Brain microvascular endothelial cell (primary cell): ENCODE measurements at regions not wholly inside any gene's neighbourhood (a gene's known extent, or its start where the extent isn't known, plus 50 kb on each side); places are given as distances from the start of the nearest gene placed in this dataset.
"Not testable (repeated sequence)": the region's sequence is repeated elsewhere in the genome, so short reads cannot be mapped to it uniquely, and the experiment has no call there.

Experiments
- DNase-seq: peaks from one replicate; pipeline ENCODE4 v3.0.0-alpha.2; 2020
- H3K27ac ChIP-seq: fragments of 250-450 bp; sonication (Bioruptor Pico); 2 replicates; pipeline ENCODE4 v1.5.1; 2020; ENCODE audit warnings: mild to moderate bottlenecking, moderate library complexity
- H3K27me3 ChIP-seq: fragments of 250-450 bp; sonication (Bioruptor Pico); replicated peaks from 2 replicates; pipeline ENCODE4 v1.5.1; 2020; ENCODE audit warnings: mild to moderate bottlenecking
- H3K36me3 ChIP-seq: fragments of 250-450 bp; sonication (Bioruptor Pico); replicated peaks from 2 replicates; pipeline ENCODE4 v1.5.1; 2020; ENCODE audit warnings: mild to moderate bottlenecking
- H3K4me3 ChIP-seq: 2 replicates; pipeline ENCODE4 v1.5.1; 2011; ENCODE audit warnings: low read depth, mild to moderate bottlenecking, control low read depth, low read length, moderate library complexity
- in situ Hi-C: cut with HindIII; loops from 2 replicates; pipeline ENCODE4 v1.10.0; 2017; ENCODE audit warnings: low sequenced_read_pairs, low pct_ligation_motif_present
- TF ChIP-seq, protein P1 (sequence below): IDR thresholded peaks from 2 replicates; pipeline ENCODE4 v1.5.1; 2011; ENCODE audit warnings: low read depth, mild to moderate bottlenecking, moderate library complexity, low read length, control low read depth, inconsistent platforms; ENCODE audit errors: missing control alignments

DNA sequence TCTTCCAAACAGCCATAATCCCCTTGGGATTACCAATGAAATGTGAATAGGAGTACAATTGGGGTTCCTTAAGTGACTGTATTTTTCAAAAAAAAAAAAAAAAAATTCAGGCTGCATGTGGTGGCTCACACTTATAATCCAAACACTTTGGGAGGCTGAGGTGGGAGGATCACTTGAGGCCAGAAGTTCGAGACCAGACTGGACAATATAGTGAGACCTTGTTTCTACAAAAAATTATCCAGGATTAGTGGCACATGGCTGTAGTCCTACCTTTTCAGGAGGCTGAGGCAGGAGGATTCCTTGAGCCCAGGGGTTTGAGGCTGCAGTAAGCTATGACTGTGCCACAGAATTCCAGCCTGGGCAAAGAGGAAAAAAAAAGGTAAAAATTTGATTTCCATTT is 189.6 kb upstream of the GATA6 start:
- Histone ChIP-seq H3K36me3 (no peaks in the 10 kb centered on the region), H3K4me3 (no peak overlapping the region), H3K27ac (no peak overlapping the region), H3K27me3 (no peaks in the 10 kb centered on the region)
- DNase-seq, result no peak
- in situ Hi-C loops, result no loop called here
- TF ChIP-seq, protein P1, sequence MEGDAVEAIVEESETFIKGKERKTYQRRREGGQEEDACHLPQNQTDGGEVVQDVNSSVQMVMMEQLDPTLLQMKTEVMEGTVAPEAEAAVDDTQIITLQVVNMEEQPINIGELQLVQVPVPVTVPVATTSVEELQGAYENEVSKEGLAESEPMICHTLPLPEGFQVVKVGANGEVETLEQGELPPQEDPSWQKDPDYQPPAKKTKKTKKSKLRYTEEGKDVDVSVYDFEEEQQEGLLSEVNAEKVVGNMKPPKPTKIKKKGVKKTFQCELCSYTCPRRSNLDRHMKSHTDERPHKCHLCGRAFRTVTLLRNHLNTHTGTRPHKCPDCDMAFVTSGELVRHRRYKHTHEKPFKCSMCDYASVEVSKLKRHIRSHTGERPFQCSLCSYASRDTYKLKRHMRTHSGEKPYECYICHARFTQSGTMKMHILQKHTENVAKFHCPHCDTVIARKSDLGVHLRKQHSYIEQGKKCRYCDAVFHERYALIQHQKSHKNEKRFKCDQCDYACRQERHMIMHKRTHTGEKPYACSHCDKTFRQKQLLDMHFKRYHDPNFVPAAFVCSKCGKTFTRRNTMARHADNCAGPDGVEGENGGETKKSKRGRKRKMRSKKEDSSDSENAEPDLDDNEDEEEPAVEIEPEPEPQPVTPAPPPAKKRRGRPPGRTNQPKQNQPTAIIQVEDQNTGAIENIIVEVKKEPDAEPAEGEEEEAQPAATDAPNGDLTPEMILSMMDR, result no peak

DNA sequence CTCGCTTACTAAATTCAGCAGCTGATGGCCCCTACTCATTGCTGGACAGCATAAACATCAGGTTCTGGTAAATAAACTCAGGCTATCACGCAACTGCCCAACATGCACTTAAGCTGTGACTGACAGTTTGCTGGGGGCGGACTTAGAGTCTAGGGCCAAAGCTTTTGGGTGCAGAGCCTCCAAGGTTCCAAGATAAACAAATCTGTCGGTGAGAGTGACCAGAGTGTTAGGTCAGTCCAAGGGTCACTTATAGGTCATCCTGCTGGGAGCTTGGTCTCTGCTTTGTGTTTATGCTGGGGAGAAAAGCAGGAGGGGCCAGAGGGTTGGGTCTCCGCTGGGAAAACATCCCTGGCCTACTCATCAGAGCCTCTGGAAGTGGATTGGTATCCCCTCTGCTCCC is 188.6 kb upstream of the GATA6 start:
- no peaks in the 10 kb centered on the region for H3K36me3 ChIP-seq
- H3K27me3 ChIP-seq, result no peaks in the 10 kb centered on the region
- TF ChIP-seq, protein P1, result no peak
- H3K27ac ChIP-seq, result no peak overlapping the region
- no peak for DNase-seq
- H3K4me3 ChIP-seq, result no peak overlapping the region
- in situ Hi-C loops, result no loop called here

DNA sequence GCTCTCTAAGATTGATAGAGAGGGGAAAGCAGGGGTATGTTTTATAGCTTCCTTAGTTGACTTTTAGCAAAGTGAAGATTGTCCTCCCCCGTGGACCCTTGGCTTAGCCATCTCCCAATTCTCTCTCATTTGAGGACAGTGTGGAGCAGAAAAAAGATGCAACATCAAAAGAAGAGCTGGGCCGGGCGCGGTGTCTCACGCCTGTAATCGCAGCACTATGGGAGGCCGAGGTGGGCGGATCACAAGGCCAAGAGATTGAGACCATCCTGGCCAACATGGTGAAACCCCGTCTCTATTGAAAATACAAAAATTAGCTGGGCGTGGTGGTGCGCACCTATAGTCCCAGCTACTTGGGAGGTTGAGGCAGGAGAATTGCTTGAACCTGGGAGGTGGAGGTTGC is 187.9 kb upstream of the GATA6 start:
- H3K27me3 ChIP-seq, H3K4me3 ChIP-seq, DNase-seq, in situ Hi-C loops, H3K36me3 ChIP-seq, H3K27ac ChIP-seq: not testable (repeated sequence)

DNA sequence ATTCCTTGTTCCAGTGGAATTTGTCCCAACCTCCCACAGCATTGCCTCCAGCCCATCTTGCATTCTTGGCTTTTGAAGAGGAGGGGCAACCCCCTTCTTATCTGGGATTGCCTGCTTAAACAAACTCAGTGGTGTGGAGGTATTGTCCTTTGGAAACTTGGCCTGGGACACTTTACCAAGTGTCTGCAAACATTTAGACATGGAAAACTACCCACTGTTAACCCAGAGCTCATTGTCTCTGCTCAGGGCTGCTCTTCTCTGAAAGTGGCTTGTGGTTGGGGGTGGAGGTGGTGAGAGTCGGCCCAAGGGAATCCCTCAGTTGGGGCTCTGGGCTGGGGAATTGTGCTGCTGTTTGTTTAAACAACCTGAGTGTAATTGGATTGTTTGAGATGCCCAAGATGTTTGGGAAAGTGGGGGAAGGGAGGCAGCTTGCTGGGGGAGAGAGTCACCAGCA is 178.3 kb upstream of the GATA6 start:
- Histone ChIP-seq H3K27me3 (no peaks in the 10 kb centered on the region), H3K27ac (no peak overlapping the region), H3K36me3 (no peaks in the 10 kb centered on the region), H3K4me3 (no peak overlapping the region)
- TF ChIP-seq, protein P1, result no peak
- in situ Hi-C loops, result no loop called here
- no peak for DNase-seq

DNA sequence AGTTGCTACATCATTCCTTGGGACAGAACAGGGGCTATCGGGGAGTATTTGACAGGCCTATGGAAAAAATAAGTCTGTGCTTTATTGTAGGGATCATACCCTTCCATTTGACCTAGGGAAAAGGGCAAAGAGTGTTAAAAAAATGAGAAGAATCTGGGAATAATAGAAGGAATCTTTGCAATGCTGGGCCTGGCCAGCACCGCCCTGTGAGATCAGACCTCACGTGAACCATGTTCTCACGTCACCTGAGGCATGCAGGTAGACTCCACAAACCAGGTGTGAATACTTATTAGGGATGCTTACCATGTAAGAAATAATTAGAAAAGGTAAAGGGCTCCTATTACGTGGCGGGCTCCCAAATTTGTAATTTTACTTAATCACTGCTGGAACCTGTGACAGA is 177.5 kb upstream of the GATA6 start:
- H3K27me3 ChIP-seq, result no peaks in the 10 kb centered on the region
- TF ChIP-seq, protein P1, result no peak
- no peak for DNase-seq

DNA sequence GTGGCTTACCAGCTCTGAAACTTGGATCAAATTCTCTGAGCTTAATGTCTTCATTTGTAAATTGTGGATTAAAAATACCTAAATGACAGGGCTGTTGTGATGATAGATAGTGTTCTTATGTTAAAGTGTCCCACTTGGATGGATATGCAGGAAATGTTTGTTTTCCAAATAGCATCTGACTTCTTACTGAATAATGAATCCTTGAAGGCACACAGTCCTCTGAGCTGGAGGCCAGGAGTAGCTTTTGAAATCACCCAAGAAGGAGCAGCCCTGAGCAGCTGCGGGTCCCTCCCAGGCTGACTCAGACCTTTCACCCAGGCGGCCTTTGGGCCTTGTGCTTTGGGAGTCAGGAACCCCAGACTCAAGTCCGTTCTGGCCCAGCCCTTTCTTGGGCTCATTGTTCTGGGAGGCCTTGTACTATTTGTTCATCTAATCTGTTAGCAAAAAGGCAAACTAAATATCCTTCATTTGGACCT is 173.0 kb upstream of the GATA6 start:
- Histone ChIP-seq H3K27me3 (no peaks in the 10 kb centered on the region), H3K36me3 (no peaks in the 10 kb centered on the region), H3K27ac (no peak overlapping the region), H3K4me3 (no peak overlapping the region)
- TF ChIP-seq, protein P1, result no peak
- no peak for DNase-seq
- in situ Hi-C loops, result no loop called here

More for the DNA sequence above, 177.5 kb upstream of the GATA6 start:
- H3K27ac ChIP-seq, result no peak overlapping the region
- in situ Hi-C loops, result no loop called here
- no peak overlapping the region for H3K4me3 ChIP-seq
- no peaks in the 10 kb centered on the region for H3K36me3 ChIP-seq
